Sciatic nerve (tissue), 2 donors: ENCODE measurements at regions not wholly inside any gene's neighbourhood (a gene's known extent, or its start where the extent isn't known, plus 50 kb on each side); places are given as distances from the start of the nearest gene placed in this dataset.
"Not testable (repeated sequence)": the region's sequence is repeated elsewhere in the genome, so short reads cannot be mapped to it uniquely, and the experiment has no call there.

Experiments
- ATAC-seq: fragments of 200-7000 bp; cut with Tn5 transposase; one replicate; pipeline ENCODE4 v1.9.1; 2020; ENCODE audit warnings: mild to moderate bottlenecking, moderate library complexity
- DNase-seq: peaks from one replicate; pipeline ENCODE4 v3.0.0-alpha.2; 2020; ENCODE audit warnings: low spot score
- intact Hi-C: fragments of 100-400 bp; cut with DNase I; formaldehyde crosslinking; loops from one replicate; pipeline ENCODE4 v1.14.2; 2022
- donor health status: DM: no; HTN: no; CAD: no.
- donor health status: DM: no; HTN: no; CAD: no.

GRCh38 chr3:8315526-8315925, 186.1 kb upstream of the LMCD1 start:
- DNase-seq, intact Hi-C loops, ATAC-seq: not testable (repeated sequence)

GRCh38 chr3:8317661-8318649, 183.7 kb upstream of the LMCD1 start:
- ATAC-seq (no peak), DNase-seq (no peak)
- intact Hi-C loops = no loop called here

GRCh38 chr3:8319935-8320634, 181.5 kb upstream of the LMCD1 start:
- intact Hi-C loops = loop anchor here (10.0 kb wide), 1 partner anchor 95 kb away; no protein-coding TSS in a partner anchor
- no peak for ATAC-seq
- DNase-seq = no peak

- intact Hi-C loops = loop anchor here (10.0 kb wide), 1 partner anchor 94 kb away; no protein-coding TSS in a partner anchor
- no peak for ATAC-seq
- DNase-seq = no peak
Measured at GRCh38 chr3:8320711-8321458, 180.7 kb upstream of the LMCD1 start.

GRCh38 chr3:8324747-8325146, 176.9 kb upstream of the LMCD1 start:
- peak; percentile 73 for ATAC-seq
- intact Hi-C loops = loop anchor here (10.0 kb wide), 1 partner anchor 90 kb away; no protein-coding TSS in a partner anchor
- peak; percentile 54 for DNase-seq

- ATAC-seq (no peak), DNase-seq (no peak)
- intact Hi-C loops = loop anchor here (10.0 kb wide), 1 partner anchor 89 kb away; no protein-coding TSS in a partner anchor
Measured at GRCh38 chr3:8325306-8325705, 176.3 kb upstream of the LMCD1 start.

- DNase-seq, ATAC-seq: not testable (repeated sequence)
- intact Hi-C loops = loop anchor here (10.0 kb wide), 1 partner anchor 89 kb away; no protein-coding TSS in a partner anchor
Measured at GRCh38 chr3:8325833-8326232, 175.8 kb upstream of the LMCD1 start.

- intact Hi-C loops = loop anchor here (10.0 kb wide), 1 partner anchor 87 kb away; no protein-coding TSS in a partner anchor
- no peak for ATAC-seq
- no peak for DNase-seq
Measured at GRCh38 chr3:8327739-8328138, 173.9 kb upstream of the LMCD1 start.

- intact Hi-C loops = loop anchor here (10.0 kb wide), 1 partner anchor 86 kb away; no protein-coding TSS in a partner anchor
- ATAC-seq (no peak), DNase-seq (no peak)
Measured at GRCh38 chr3:8328967-8329366, 172.7 kb upstream of the LMCD1 start.

GRCh38 chr3:8329598-8329997, 172.0 kb upstream of the LMCD1 start:
- intact Hi-C loops = loop anchor here (10.0 kb wide), 1 partner anchor 85 kb away; no protein-coding TSS in a partner anchor
- DNase-seq (no peak), ATAC-seq (no peak)

GRCh38 chr3:8336456-8336855, 165.2 kb upstream of the LMCD1 start:
- intact Hi-C loops = no loop called here
- ATAC-seq = no peak
- DNase-seq = no peak

GRCh38 chr3:8338424-8338823, 163.2 kb upstream of the LMCD1 start:
- no peak for DNase-seq

GRCh38 chr3:8341821-8342247, 159.8 kb upstream of the LMCD1 start:
- no peak for ATAC-seq
- no peak for DNase-seq
- intact Hi-C loops = no loop called here

More at GRCh38 chr3:8338424-8338823, 163.2 kb upstream of the LMCD1 start:
- intact Hi-C loops = no loop called here
- ATAC-seq = no peak

GRCh38 chr3:8343058-8343457, 158.6 kb upstream of the LMCD1 start:
- intact Hi-C loops = no loop called here
- ATAC-seq = no peak

GRCh38 chr3:8345398-8345797, 156.2 kb upstream of the LMCD1 start:
- intact Hi-C loops = no loop called here
- DNase-seq (no peak), ATAC-seq (no peak)

More at GRCh38 chr3:8343058-8343457, 158.6 kb upstream of the LMCD1 start:
- no peak for DNase-seq

- intact Hi-C loops = no loop called here
- ATAC-seq (no peak), DNase-seq (no peak)
Measured at GRCh38 chr3:8348076-8348475, 153.5 kb upstream of the LMCD1 start.

- DNase-seq = no peak
- intact Hi-C loops = no loop called here
- ATAC-seq = no peak
Measured at GRCh38 chr3:8352475-8352874, 149.1 kb upstream of the LMCD1 start.

- intact Hi-C loops = no loop called here
- DNase-seq = no peak
- no peak for ATAC-seq
Measured at GRCh38 chr3:8353364-8353763, 148.3 kb upstream of the LMCD1 start.

GRCh38 chr3:8355346-8355745, 146.3 kb upstream of the LMCD1 start:
- ATAC-seq (no peak), DNase-seq (no peak)
- intact Hi-C loops = no loop called here
